HG03196 (cell line): ENCODE measurements at regions not wholly inside any gene's neighbourhood (a gene's known extent, or its start where the extent isn't known, plus 50 kb on each side); places are given as distances from the start of the nearest gene placed in this dataset.
"Not testable (repeated sequence)": the region's sequence is repeated elsewhere in the genome, so short reads cannot be mapped to it uniquely, and the experiment has no call there.

Experiments used
- ATAC-seq: cut with Tn5 transposase; IDR thresholded peaks from one replicate; pipeline ENCODE4 v1.9.1; 2021; ENCODE audit not compliant: unreplicated experiment

GRCh38 chr5:54885636-54886035 lies 99.8 kb downstream of the ESM1 start:
- no peak for ATAC-seq

- no peak for ATAC-seq
These were observed 101.2 kb downstream of the ESM1 start for GRCh38 chr5:54884195-54884536.

GRCh38 chr5:54883374-54884194 lies 101.8 kb downstream of the ESM1 start:
- no peak for ATAC-seq

GRCh38 chr5:54882841-54883240 lies 102.6 kb downstream of the ESM1 start:
- no peak for ATAC-seq

GRCh38 chr5:54882101-54882500 lies 103.3 kb downstream of the ESM1 start:
- ATAC-seq: no peak

- no peak for ATAC-seq
These were observed 103.9 kb downstream of the ESM1 start for GRCh38 chr5:54881286-54882005.

GRCh38 chr5:54876976-54877375 lies 108.4 kb downstream of the ESM1 start:
- ATAC-seq: no peak

- no peak for ATAC-seq
These were observed 108.8 kb downstream of the ESM1 start for GRCh38 chr5:54876556-54876955.

- no peak for ATAC-seq
These were observed 110.9 kb downstream of the ESM1 start for GRCh38 chr5:54874337-54875021.

- ATAC-seq: no peak
These were observed 111.7 kb downstream of the ESM1 start for GRCh38 chr5:54873691-54874090.

- no peak for ATAC-seq
These were observed 112.6 kb downstream of the ESM1 start for GRCh38 chr5:54872810-54873209.

- ATAC-seq: no peak
These were observed 115.1 kb downstream of the ESM1 start for GRCh38 chr5:54870271-54870670.

GRCh38 chr5:54869691-54870090 lies 115.7 kb downstream of the ESM1 start:
- ATAC-seq: no peak

GRCh38 chr5:54868511-54869483 lies 116.6 kb downstream of the ESM1 start:
- no peak for ATAC-seq

GRCh38 chr5:54867310-54867944 lies 118.0 kb downstream of the ESM1 start:
- ATAC-seq: no peak

- ATAC-seq: not testable (repeated sequence)
These were observed 120.4 kb downstream of the ESM1 start for GRCh38 chr5:54864911-54865515.

GRCh38 chr5:54862036-54862435 lies 123.4 kb downstream of the ESM1 start:
- ATAC-seq: no peak

GRCh38 chr5:54861212-54861894 lies 124.0 kb downstream of the ESM1 start:
- no peak for ATAC-seq

- ATAC-seq: no peak
These were observed 125.1 kb downstream of the ESM1 start for GRCh38 chr5:54860321-54860720.
